ENCODE measurements at regions not wholly inside any gene's neighbourhood (a gene's known extent, or its start where the extent isn't known, plus 50 kb on each side); places are given as distances from the start of the nearest gene placed in this dataset.

DNA sequence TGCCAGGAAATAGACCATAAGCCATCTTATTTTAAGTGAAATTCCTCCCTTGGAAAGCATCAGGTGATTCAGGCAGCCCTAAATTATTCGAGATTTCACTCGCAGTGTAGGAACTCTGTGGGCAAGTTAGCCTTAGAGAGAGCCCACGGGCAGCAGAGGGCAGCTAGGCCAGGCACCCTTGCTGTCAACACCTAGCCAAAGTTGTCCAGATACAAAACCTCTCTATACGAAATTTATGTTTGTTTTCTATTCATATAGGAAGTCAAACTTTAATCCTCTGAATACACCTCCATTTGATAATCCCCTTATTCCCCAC lies 1043.5 kb downstream of the GATA3 start:
- TF ChIP-seq, protein P1, sequence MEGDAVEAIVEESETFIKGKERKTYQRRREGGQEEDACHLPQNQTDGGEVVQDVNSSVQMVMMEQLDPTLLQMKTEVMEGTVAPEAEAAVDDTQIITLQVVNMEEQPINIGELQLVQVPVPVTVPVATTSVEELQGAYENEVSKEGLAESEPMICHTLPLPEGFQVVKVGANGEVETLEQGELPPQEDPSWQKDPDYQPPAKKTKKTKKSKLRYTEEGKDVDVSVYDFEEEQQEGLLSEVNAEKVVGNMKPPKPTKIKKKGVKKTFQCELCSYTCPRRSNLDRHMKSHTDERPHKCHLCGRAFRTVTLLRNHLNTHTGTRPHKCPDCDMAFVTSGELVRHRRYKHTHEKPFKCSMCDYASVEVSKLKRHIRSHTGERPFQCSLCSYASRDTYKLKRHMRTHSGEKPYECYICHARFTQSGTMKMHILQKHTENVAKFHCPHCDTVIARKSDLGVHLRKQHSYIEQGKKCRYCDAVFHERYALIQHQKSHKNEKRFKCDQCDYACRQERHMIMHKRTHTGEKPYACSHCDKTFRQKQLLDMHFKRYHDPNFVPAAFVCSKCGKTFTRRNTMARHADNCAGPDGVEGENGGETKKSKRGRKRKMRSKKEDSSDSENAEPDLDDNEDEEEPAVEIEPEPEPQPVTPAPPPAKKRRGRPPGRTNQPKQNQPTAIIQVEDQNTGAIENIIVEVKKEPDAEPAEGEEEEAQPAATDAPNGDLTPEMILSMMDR (IDR thresholded peaks at IDR 0.05) = no peak
- TF ChIP-seq POLR2A (IDR thresholded peaks at IDR 0.05) = no peak
